Endothelial cell of umbilical vein (primary cell): ENCODE measurements at regions not wholly inside any gene's neighbourhood (a gene's known extent, or its start where the extent isn't known, plus 50 kb on each side); places are given as distances from the start of the nearest gene placed in this dataset.

Experiments used
- BruUV-seq: library from RNA; stranded (reverse); fragments of 400-500 nt; replicated peaks from 2 replicates; lab custom pipeline; 2021; lab: Mats Ljungman, UMichigan
- CTCF ChIA-PET: fragments of 300-600, 350-600 bp; sonication (Branson Sonifier 250); formaldehyde crosslinking; loops from one replicate; lab custom pipeline; 2021; ENCODE audit warnings: antibody characterized with exemption, inconsistent platforms; lab: Charles Lee
- POLR2A ChIA-PET: fragments of 300-600, 350-600 bp; sonication (Branson Sonifier 250); formaldehyde crosslinking; loops from one replicate; lab custom pipeline; 2021; ENCODE audit warnings: antibody characterized with exemption, inconsistent platforms; lab: Charles Lee
- DNase-seq: peaks from one replicate; pipeline ENCODE4 v3.0.0-alpha.2; 2011; ENCODE audit warnings: low read depth, low spot score
- FAIRE-seq: peaks from 2 replicates; lab custom pipeline; 2011; peaks lifted over from hg19 to GRCh38; lab: Jason Lieb, UNC
- H2AFZ ChIP-seq: 2 replicates; pipeline ENCODE4 v1.6.0; 2012; ENCODE audit warnings: low read depth, low read length, control low read depth, inconsistent platforms
- H3K27ac ChIP-seq: 2 replicates; pipeline ENCODE4 v1.5.1; 2011; ENCODE audit warnings: low read depth, mild to moderate bottlenecking, control low read depth, low read length, moderate library complexity; ENCODE audit not compliant: insufficient read depth
- H3K27me3 ChIP-seq, 2 experiments: 2 replicates each; pipeline versions ENCODE4 v1.6.0 to v1.6.1; 2011; ENCODE audit warnings: low read length in 2 of 2, mixed read lengths in 1 of 2; ENCODE audit not compliant: control insufficient read depth in 2 of 2, insufficient read depth in 2 of 2
- H3K36me3 ChIP-seq, 2 experiments: 2 replicates in 1 of 2; 3 replicates in 1 of 2; pipeline ENCODE4 v1.5.1; 2011; ENCODE audit warnings: low read length in 2 of 2, mild to moderate bottlenecking in 1 of 2, moderate library complexity in 1 of 2; ENCODE audit not compliant: control insufficient read depth in 2 of 2, insufficient read depth in 2 of 2; ENCODE audit errors: extremely low read depth in 1 of 2
- H3K4me1 ChIP-seq: 3 replicates; pipeline ENCODE4 v1.5.1; 2011; ENCODE audit warnings: mild to moderate bottlenecking, low read length; ENCODE audit not compliant: control insufficient read depth, insufficient read depth; ENCODE audit errors: extremely low read depth
- H3K4me2 ChIP-seq: 2 replicates; pipeline ENCODE4 v1.6.1; 2011; ENCODE audit warnings: low read length, control low read depth, mixed read lengths; ENCODE audit not compliant: insufficient read depth
- H3K4me3 ChIP-seq, 3 experiments: fragments of 200-600 bp in 1 of 3; sonication (generic), shearing (Covaris generic) in 1 of 3; replicated peaks in 1 of 3; 2 replicates each; pipeline ENCODE4 v1.5.1; 2011 to 2016; ENCODE audit warnings: control low read depth in 3 of 3, low read length in 3 of 3, mild to moderate bottlenecking in 2 of 3, inconsistent platforms in 1 of 3, low read depth in 1 of 3, moderate library complexity in 1 of 3; ENCODE audit not compliant: insufficient read depth in 1 of 3
- H3K79me2 ChIP-seq: 2 replicates; pipeline ENCODE4 v1.6.0; 2012; ENCODE audit warnings: low read length, inconsistent platforms; ENCODE audit not compliant: control insufficient read depth, insufficient read depth
- H3K9ac ChIP-seq: replicated peaks from 2 replicates; pipeline ENCODE3; 2011; ENCODE audit warnings: low read length, control low read depth; ENCODE audit not compliant: insufficient read depth; ENCODE audit errors: extremely low read depth
- H3K9me1 ChIP-seq: replicated peaks from 3 replicates; pipeline ENCODE4 v1.6.0; 2011; ENCODE audit warnings: mild to moderate bottlenecking, low read length; ENCODE audit not compliant: control insufficient read depth, insufficient read depth; ENCODE audit errors: extremely low read depth
- H3K9me3 ChIP-seq: replicated peaks from 2 replicates; pipeline ENCODE4 v1.5.1; 2012; ENCODE audit warnings: low read length, inconsistent platforms; ENCODE audit not compliant: control insufficient read depth, insufficient read depth
- H4K20me1 ChIP-seq: replicated peaks from 2 replicates; pipeline ENCODE3; 2011; ENCODE audit warnings: mild to moderate bottlenecking, low read length; ENCODE audit not compliant: control insufficient read depth, insufficient read depth; ENCODE audit errors: extremely low read depth
- EZH2 ChIP-seq: IDR thresholded peaks from 2 replicates; pipeline ENCODE4 v1.6.1; 2012; ENCODE audit warnings: borderline replicate concordance, low read depth, mild to moderate bottlenecking, moderate library complexity, low read length, inconsistent platforms; ENCODE audit not compliant: severe bottlenecking
- FOS ChIP-seq: IDR thresholded peaks from 2 replicates; pipeline ENCODE4 v1.6.1; 2011; ENCODE audit warnings: mild to moderate bottlenecking, low read length, moderate library complexity, borderline replicate concordance; ENCODE audit not compliant: insufficient read depth
- GATA2 ChIP-seq: IDR thresholded peaks from 2 replicates; pipeline ENCODE4 v1.7.0; 2011; ENCODE audit warnings: low read depth, mild to moderate bottlenecking, moderate library complexity, mixed read lengths, low read length; ENCODE audit not compliant: insufficient read length, insufficient read depth
- JUN ChIP-seq: IDR thresholded peaks from 2 replicates; pipeline ENCODE4 v1.6.1; 2011; ENCODE audit warnings: borderline replicate concordance, low read depth; ENCODE audit not compliant: insufficient read length, insufficient read depth
- MYC ChIP-seq: IDR thresholded peaks from one replicate; pipeline ENCODE4 v1.6.1; 2011; ENCODE audit warnings: mild to moderate bottlenecking, low read depth, low read length
- POLR2A ChIP-seq: IDR thresholded peaks from 2 replicates; pipeline ENCODE4 v1.6.1; 2012; ENCODE audit warnings: low read depth, mild to moderate bottlenecking, control low read depth, low read length
- POLR2AphosphoS5 ChIP-seq: IDR thresholded peaks from 2 replicates; pipeline ENCODE4 v1.6.1; 2012; ENCODE audit warnings: low read depth, mild to moderate bottlenecking, control low read depth, low read length, moderate library complexity; ENCODE audit not compliant: insufficient read depth
- dilution Hi-C: fragments of 300-500 bp; cut with MboI; formaldehyde crosslinking; loops from one replicate; pipeline ENCODE4 v1.15.0; 2019; ENCODE audit warnings: low sequenced_read_pairs; ENCODE audit not compliant: extremely low pct_ligation_motif_present
- intact Hi-C: fragments of 100-400 bp; cut with micrococcal nuclease; formaldehyde crosslinking; loops from one replicate; pipeline ENCODE4 v1.10.0; 2022
- TF ChIP-seq, protein P1 (sequence below), 2 donors: IDR thresholded peaks; 1 replicate in 1 of 2; 2 replicates in 1 of 2; pipeline ENCODE4 v1.5.1; 2011; ENCODE audit warnings: low read length in 2 of 2, mild to moderate bottlenecking in 2 of 2, moderate library complexity in 2 of 2, control low read depth in 1 of 2, inconsistent platforms in 1 of 2, low read depth in 1 of 2; ENCODE audit not compliant: insufficient read depth in 1 of 2; ENCODE audit errors: extremely low read depth in 1 of 2
- TF ChIP-seq, protein P2 (sequence below): IDR thresholded peaks from 2 replicates; pipeline ENCODE4 v1.6.1; 2011; ENCODE audit not compliant: insufficient read depth, insufficient read length

DNA sequence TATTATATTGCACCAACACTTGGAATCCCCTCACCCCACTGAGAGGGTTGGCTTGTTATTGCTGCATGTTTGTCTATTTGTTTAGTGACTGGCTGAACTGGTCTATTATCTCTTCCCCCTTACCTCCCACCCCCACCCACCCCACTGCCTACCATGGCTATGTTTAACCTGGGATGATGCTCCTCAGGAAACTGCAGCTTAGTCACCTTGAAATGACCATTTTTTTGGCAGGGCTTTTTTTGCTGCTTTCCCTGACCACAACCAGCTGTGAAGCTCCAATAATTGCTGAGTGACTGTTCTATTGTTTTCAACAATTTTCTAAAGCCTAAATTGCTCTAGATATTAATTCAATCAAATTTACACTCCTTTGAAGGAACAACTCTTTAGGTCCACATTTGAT lies 137.9 kb upstream of the CADM2 start:
- no peaks in the 10 kb centered on the region for H3K79me2 ChIP-seq
- DNase-seq (no peak), FAIRE-seq (no peak)
- dilution Hi-C loops (no loop called here), intact Hi-C loops (no loop called here)
- no peaks in the 10 kb centered on the region for H3K4me1 ChIP-seq
- ChIA-PET POLR2A (no interaction called here), CTCF (no interaction called here)
- H3K9me1 ChIP-seq, result no peaks in the 10 kb centered on the region
- H4K20me1 ChIP-seq, result no peaks in the 10 kb centered on the region
- no peak overlapping the region for H3K27ac ChIP-seq
- no peak overlapping the region for H2AFZ ChIP-seq
- no peak overlapping the region for H3K9ac ChIP-seq
- no peaks in the 10 kb centered on the region for H3K9me3 ChIP-seq
- no TSS peak for BruUV-seq
- H3K27me3 ChIP-seq, result no peaks in the 10 kb centered on the region
- no peak overlapping the region for H3K4me2 ChIP-seq
- no peak for TF ChIP-seq EZH2
- TF ChIP-seq, protein P1, sequence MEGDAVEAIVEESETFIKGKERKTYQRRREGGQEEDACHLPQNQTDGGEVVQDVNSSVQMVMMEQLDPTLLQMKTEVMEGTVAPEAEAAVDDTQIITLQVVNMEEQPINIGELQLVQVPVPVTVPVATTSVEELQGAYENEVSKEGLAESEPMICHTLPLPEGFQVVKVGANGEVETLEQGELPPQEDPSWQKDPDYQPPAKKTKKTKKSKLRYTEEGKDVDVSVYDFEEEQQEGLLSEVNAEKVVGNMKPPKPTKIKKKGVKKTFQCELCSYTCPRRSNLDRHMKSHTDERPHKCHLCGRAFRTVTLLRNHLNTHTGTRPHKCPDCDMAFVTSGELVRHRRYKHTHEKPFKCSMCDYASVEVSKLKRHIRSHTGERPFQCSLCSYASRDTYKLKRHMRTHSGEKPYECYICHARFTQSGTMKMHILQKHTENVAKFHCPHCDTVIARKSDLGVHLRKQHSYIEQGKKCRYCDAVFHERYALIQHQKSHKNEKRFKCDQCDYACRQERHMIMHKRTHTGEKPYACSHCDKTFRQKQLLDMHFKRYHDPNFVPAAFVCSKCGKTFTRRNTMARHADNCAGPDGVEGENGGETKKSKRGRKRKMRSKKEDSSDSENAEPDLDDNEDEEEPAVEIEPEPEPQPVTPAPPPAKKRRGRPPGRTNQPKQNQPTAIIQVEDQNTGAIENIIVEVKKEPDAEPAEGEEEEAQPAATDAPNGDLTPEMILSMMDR (IDR thresholded peaks at IDR 0.05; ENCODE audit: extremely low read depth in 1 of 2, insufficient read depth in 1 of 2, low read depth in 1 of 2, low read length in 2 of 2), result no peak
- no peak for TF ChIP-seq POLR2A
- TF ChIP-seq POLR2AphosphoS5, result no peak
- TF ChIP-seq JUN, result no peak
- no peak for TF ChIP-seq GATA2
- no peak for TF ChIP-seq FOS
- TF ChIP-seq MYC, result no peak
- TF ChIP-seq, protein P2, sequence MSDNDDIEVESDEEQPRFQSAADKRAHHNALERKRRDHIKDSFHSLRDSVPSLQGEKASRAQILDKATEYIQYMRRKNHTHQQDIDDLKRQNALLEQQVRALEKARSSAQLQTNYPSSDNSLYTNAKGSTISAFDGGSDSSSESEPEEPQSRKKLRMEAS, result no peak
- H3K36me3 ChIP-seq, result no peaks in the 10 kb centered on the region
- no peak overlapping the region for H3K4me3 ChIP-seq
